ENCODE measurements at regions not wholly inside any gene's neighbourhood (a gene's known extent, or its start where the extent isn't known, plus 50 kb on each side); places are given as distances from the start of the nearest gene placed in this dataset.

GRCh38 chr13:109657395-109657794, 129.0 kb downstream of the IRS2 start:
- no peak overlapping the region for H3K27ac ChIP-seq (ENCODE audit: insufficient read length, low read depth, low read length)
- H3K79me1 ChIP-seq (ENCODE audit: insufficient read depth, low read depth, low read length, poor library complexity, severe bottlenecking): no peaks in the 10 kb centered on the region
- no peak overlapping the region for H3K14ac ChIP-seq (ENCODE audit: insufficient read depth, low read length)
- no peak overlapping the region for H3K4me2 ChIP-seq (ENCODE audit: insufficient read depth, insufficient read length, low read length)
- no peaks in the 10 kb centered on the region for H3K4me1 Mint-ChIP-seq
- H2BK120ac ChIP-seq (ENCODE audit: low read depth, low read length, poor library complexity, severe bottlenecking): no peak overlapping the region
- H2AFZ ChIP-seq (ENCODE audit: low read length): no peak overlapping the region
- no CpG with 5 or more reads among the region's 6 CpGs for WGBS (ENCODE audit: extremely low coverage, insufficient read length, low lambda C conversion rate)
- H3K18ac ChIP-seq (ENCODE audit: insufficient read length, low read depth, low read length): no peak overlapping the region
- no peaks in the 10 kb centered on the region; a peak in 1 of 5 replicates for H3K9me3 Mint-ChIP-seq
- H3K4ac ChIP-seq (ENCODE audit: low read depth, low read length): no peak overlapping the region
- H3K9ac ChIP-seq (ENCODE audit: extremely low read depth, insufficient read length, low read length): no peak overlapping the region
- no peaks in the 10 kb centered on the region for H3K36me3 Mint-ChIP-seq (ENCODE audit: insufficient read depth in 1 of 3, low read depth in 3 of 3)
- H3K4me1 ChIP-seq (ENCODE audit: insufficient read depth, low read length): no peaks in the 10 kb centered on the region
- H4K20me1 ChIP-seq (ENCODE audit: control insufficient read depth, insufficient read depth, insufficient read length): no peaks in the 10 kb centered on the region
- no peak overlapping the region for H2BK12ac ChIP-seq (ENCODE audit: insufficient read length, low read depth, low read length)
- no peak for TF ChIP-seq CTCF (conservative IDR thresholded peaks at IDR 0.05)
- no peak overlapping the region for H2BK5ac ChIP-seq (ENCODE audit: insufficient read length, low read length)
- no peak overlapping the region for H4K5ac ChIP-seq (ENCODE audit: insufficient read length, low read depth, low read length)
- no peak overlapping the region for H4K8ac ChIP-seq (replicated peaks; ENCODE audit: insufficient read length, low read depth, low read length)
- H3K56ac ChIP-seq (ENCODE audit: insufficient read length, low read depth, low read length): no peak overlapping the region
- no peak overlapping the region for H3K23ac ChIP-seq (ENCODE audit: insufficient read length, low read depth, low read length)
- H3K23me2 ChIP-seq (ENCODE audit: insufficient read length, low read depth, low read length, poor library complexity, severe bottlenecking): no peaks in the 10 kb centered on the region
- H4K91ac ChIP-seq (ENCODE audit: insufficient read length, low read depth, low read length): no peak overlapping the region
- H3K4me3 Mint-ChIP-seq: no peak overlapping the region
- no peak overlapping the region for H2BK20ac ChIP-seq (ENCODE audit: low read depth, low read length, poor library complexity, severe bottlenecking)
- H3K27ac Mint-ChIP-seq: no peak overlapping the region
- no peaks in the 10 kb centered on the region for H3K27me3 Mint-ChIP-seq (ENCODE audit: low read depth)
- H3K9me3 ChIP-seq (ENCODE audit: control insufficient read depth, low read depth, low read length): no peaks in the 10 kb centered on the region
- no peak overlapping the region for H2BK15ac ChIP-seq (ENCODE audit: low read depth, low read length)
- no peak overlapping the region for H2AK5ac ChIP-seq (ENCODE audit: insufficient read length, low read length)
- no peaks in the 10 kb centered on the region for H3K27me3 ChIP-seq (ENCODE audit: insufficient read depth, low read length)
- no peak overlapping the region for H3T11ph ChIP-seq (ENCODE audit: low read length)
- H3K79me2 ChIP-seq (ENCODE audit: insufficient read depth, low read length): no peaks in the 10 kb centered on the region
- DNase-seq: no peak

Measured in H9 (cell line).